ENCODE measurements at regions not wholly inside any gene's neighbourhood (a gene's known extent, or its start where the extent isn't known, plus 50 kb on each side); places are given as distances from the start of the nearest gene placed in this dataset.

DNA sequence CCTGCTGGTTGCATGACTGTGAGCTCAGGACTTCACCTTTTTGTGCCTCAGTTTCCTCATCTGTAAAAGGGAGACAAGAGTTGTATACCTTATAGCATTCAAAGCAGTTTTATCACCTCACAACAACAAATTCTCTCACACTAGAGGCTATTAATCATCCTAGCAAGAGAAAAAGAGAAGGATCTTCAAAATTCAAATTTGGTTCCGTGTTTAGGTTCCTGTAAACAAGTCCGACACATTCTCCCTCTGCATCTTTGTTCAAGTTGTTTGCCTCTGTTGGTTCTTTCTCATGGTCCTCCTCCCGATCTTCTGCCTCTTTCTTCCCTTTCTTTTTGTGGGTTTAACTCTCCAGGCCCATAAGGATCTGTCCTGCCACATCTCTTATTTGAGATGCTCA lies 218.0 kb downstream of the PIK3R1 start:
- TF ChIP-seq, protein P1, sequence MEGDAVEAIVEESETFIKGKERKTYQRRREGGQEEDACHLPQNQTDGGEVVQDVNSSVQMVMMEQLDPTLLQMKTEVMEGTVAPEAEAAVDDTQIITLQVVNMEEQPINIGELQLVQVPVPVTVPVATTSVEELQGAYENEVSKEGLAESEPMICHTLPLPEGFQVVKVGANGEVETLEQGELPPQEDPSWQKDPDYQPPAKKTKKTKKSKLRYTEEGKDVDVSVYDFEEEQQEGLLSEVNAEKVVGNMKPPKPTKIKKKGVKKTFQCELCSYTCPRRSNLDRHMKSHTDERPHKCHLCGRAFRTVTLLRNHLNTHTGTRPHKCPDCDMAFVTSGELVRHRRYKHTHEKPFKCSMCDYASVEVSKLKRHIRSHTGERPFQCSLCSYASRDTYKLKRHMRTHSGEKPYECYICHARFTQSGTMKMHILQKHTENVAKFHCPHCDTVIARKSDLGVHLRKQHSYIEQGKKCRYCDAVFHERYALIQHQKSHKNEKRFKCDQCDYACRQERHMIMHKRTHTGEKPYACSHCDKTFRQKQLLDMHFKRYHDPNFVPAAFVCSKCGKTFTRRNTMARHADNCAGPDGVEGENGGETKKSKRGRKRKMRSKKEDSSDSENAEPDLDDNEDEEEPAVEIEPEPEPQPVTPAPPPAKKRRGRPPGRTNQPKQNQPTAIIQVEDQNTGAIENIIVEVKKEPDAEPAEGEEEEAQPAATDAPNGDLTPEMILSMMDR (IDR thresholded peaks at IDR 0.05; ENCODE audit: low read depth, low read length, poor library complexity, severe bottlenecking), result no peak
- no peak for TF ChIP-seq EZH2phosphoT487 (IDR thresholded peaks at IDR 0.05; ENCODE audit: borderline replicate concordance, low read length)

All from DOHH2 (cell line).